GM18861 (cell line): ENCODE measurements at regions not wholly inside any gene's neighbourhood (a gene's known extent, or its start where the extent isn't known, plus 50 kb on each side); places are given as distances from the start of the nearest gene placed in this dataset.

Experiments used
- ATAC-seq: cut with Tn5 transposase; IDR thresholded peaks from one replicate; pipeline ENCODE4 v1.9.1; 2021; ENCODE audit not compliant: unreplicated experiment

DNA sequence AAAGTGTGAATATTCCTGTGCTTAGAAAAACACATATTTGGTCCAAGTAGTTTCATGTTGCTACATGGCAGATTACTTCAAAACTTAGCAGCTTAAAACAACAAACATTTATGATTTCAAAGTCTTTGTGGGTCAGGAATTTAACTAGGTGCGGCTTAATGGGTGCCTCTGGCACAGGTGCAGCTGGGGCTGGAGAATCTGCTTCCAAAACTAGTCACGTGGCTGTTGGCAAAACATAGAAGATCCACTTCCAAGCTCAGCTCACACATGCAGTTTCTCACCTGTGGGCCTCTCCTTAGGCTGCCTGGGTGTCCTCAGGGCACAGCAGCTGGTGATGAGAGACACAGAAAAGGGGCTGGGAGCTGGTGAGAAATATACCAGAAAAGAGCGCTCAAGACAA lies 263.4 kb downstream of the TTLL7 start:
- ATAC-seq = no peak

- ATAC-seq = no peak
Observed at GRCh38 chr1:83734420-83734819, 264.5 kb downstream of the TTLL7 start.

DNA sequence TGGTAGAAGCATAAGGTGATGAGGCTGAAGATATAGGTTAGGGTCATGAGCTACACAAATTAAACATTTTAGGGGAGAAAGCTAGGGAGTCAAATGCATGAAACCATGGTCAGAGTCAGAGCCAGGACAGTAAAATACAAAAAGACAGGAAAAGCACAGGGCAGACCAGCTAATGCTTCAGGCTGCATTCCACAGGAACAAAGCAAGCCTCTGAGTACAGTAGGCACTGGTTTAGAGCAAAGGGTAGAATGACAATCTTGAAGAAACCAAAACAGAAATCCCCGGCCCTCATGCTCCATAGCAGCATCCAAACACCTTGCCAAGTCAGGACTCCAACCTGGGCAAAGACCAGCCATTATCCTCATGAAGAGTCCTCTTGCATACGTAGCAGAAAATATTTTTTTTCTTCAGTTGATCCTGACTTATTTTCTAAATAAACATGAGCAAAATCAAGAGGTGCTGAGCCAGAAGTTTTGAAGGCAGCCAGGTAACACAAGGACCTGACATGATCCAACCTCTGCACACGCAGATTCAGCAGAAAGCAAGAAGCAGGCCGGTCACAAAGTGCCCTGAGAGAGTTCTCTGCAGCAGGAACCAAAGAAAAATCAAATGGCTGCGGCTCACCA lies 273.1 kb downstream of the TTLL7 start:
- no peak for ATAC-seq

DNA sequence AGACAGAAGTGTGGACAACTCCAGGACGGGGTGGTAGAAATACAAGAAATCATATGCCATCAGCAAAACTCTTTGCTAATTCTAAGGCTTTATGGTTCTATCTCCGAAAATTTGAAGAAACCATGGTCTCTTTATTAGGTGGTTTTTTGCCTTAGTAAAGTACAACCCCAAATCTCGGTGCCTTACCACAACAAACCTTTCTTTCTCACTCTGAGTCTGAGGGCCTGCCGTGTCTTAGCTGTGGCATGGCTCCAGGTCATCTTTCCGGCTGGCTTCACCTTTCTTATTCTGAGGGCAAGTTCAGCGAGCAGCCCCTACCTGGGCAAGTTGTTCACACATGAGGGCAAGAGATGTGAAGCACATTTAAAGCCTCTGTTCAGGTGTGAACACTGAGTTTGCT lies 280.6 kb downstream of the TTLL7 start:
- no peak for ATAC-seq

DNA sequence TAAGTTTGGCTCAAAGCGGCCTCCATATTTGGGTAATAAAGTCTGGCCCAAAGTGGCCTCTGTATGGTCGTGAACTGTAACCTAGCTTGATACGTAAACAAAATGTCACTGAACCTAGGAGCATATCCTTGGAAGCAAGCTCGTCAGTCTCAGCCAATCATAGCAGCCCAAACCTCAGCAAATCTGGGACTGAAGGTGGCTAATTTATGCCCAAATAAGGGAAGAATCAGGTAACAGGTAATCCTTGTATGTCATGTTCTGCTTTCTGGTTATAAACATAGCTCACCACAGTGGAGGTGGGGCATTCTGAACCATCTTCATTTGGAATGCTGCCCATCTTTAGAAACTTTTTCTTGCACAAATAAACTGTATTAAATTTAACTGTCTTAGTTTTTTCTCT lies 281.1 kb downstream of the TTLL7 start:
- no peak for ATAC-seq

DNA sequence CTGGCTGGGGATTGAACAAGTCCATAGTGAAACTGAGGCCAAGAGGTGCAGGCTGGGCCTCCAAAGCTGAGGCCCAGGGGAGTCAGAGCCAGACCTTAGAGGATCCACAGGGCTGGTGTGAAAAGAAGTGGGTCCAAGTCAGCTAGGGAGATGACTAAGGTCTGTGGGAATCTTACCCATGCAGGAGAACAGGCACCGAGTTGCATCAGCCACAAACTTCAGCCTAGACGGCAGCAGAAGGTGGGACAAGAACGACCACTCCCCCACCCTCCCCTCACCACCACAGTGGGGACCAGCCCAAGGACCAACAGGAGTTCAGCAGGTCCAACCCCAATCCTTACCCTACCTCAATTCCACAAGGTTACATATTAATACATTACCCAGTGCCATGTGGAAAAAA lies 282.3 kb downstream of the TTLL7 start:
- no peak for ATAC-seq

GRCh38 chr1:83715550-83715949 lies 283.4 kb downstream of the TTLL7 start:
- no peak for ATAC-seq

GRCh38 chr1:83709662-83710061 lies 289.3 kb downstream of the TTLL7 start:
- ATAC-seq = no peak

- ATAC-seq = no peak
Observed at GRCh38 chr1:83706354-83706938, 292.5 kb downstream of the TTLL7 start.

- ATAC-seq = no peak
Observed at GRCh38 chr1:83705091-83705490, 293.8 kb downstream of the TTLL7 start.

- no peak for ATAC-seq
Observed at GRCh38 chr1:83704350-83704749, 294.6 kb downstream of the TTLL7 start.

DNA sequence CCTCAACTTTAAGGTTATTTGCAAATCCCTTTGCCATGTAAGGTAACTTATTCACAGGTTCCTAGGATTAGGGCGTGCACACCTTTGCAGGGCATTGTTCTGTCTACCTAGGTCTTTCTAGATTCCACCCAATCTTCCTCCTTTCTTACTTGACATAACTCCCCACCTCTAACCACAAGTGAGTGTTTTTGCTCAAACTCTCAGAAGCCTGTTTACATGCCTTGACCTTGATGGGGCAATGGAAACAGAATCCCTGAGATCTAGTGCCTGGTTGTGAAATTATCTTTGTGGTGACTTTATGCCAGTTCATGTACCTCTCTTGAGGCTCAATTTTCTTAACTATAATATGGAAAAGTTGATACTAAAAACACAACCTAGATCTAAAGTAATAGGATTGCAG lies 296.6 kb downstream of the TTLL7 start:
- no peak for ATAC-seq

DNA sequence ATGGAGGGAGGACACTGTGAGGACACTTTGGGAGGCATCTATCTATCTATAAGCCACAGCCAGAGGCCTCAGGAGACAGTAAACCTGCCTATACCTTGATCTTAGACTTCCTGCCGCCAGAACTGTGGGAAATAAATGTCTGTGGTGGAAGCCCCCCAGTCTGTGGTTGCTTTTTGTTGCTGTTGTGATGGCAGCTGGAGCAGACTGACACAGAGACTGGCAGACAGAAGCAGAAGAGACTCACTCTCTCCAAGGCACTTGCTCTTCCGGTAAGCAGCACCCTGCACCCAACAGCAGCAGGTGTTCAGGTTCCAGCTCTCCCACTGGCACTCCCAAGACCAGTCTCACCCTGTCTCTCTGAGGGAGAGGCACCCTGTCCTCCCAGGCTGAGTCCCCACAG lies 297.6 kb downstream of the TTLL7 start:
- ATAC-seq = no peak

DNA sequence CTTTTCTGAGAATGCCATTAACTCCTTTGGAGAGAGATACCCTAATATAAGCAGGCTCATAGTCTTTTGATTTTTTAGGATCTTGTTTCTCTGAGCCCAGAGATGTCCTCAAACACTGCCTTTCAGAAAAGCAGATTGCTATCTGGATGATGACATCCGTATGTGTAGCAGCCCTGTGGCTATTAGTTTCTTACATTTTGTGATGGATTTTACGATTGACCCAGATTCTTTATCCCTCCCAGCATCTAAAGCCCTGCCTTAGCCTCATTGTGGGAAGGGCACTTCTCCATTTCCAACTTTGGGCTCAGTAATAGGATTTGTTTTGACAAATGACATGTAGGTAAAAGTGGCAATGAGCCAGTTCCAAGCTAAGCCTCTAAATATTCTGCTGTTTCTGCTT lies 300.3 kb downstream of the TTLL7 start:
- ATAC-seq = no peak

GRCh38 chr1:83697961-83698360 lies 301.0 kb downstream of the TTLL7 start:
- no peak for ATAC-seq

DNA sequence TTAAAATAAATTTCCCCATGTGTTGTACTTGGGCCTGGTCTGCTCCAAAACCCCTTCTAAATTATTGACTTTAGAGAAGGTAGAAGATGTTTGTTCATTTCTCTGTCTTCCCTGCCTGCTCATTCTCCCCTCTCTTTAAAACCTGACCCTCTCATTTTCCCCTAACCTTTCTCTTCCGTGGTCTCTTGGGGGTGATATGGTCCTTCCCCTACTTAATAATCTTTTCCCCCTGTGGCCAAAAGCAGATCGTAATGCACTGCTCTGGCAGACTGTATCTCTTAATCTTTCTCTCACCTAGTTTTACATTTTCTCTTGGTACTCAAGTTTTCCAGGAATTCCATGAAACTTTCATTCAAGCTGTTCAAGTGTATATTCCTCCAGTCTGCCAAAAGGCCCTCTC lies 301.7 kb downstream of the TTLL7 start:
- ATAC-seq = no peak

DNA sequence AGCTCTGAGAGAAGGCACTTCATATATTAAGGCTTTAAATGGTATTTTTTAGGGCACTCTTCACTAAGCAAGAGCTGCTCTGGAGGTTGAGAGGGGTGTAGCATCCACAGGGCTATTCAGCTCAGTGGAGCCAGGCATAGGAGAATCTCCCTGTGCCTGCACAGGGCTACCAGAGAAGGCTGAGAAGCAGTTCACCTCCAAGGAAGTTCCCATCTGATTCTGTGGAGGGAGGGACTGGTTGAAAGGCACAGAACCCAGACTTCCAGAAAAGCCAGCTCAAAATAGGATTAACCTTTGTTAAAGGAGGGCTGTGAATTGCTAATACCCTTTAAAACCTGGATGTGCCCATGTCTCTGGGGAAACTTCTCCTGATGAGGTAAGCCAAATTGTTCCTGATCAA lies 304.5 kb downstream of the TTLL7 start:
- no peak for ATAC-seq

DNA sequence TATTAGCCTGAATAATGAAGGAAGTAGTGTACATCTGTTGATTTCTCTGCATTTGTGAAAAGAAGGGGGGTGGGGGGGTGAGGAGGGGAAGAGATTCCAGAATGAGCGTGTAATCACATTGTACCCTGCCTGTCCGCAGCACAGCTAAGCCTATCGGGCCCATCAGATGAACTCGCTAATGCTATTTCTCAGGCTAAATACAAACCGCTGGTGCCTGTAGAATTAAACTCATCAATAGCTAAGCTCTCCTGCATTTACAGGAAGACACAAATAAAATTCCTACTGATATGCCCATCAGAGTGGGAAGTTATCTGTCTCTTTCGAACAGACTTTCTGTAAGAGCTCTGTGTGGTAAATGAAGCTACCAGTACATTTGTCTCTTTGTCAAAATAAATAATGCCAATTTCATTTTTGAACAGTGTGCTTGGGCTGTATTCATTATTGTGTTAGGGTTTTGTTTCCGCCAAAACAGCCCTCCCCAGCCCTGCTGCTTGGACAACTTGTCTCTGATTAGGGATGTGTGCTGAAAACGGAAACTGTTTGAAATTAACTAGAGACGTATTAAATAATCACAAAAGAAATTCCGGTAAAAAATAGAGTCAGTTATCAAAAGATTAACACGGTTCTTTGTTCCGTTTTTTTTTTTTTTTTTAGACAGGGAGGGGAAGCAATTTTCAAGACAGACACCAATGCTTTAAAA lies 305.4 kb downstream of the TTLL7 start:
- ATAC-seq = no peak

- no peak for ATAC-seq
Observed at GRCh38 chr1:83692524-83693381, 306.2 kb downstream of the TTLL7 start.

- ATAC-seq = no peak
Observed at GRCh38 chr1:83691953-83692500, 306.9 kb downstream of the TTLL7 start.
